HT-29 (cell line): ENCODE measurements at regions not wholly inside any gene's neighbourhood (a gene's known extent, or its start where the extent isn't known, plus 50 kb on each side); places are given as distances from the start of the nearest gene placed in this dataset.
"Not testable (repeated sequence)": the region's sequence is repeated elsewhere in the genome, so short reads cannot be mapped to it uniquely, and the experiment has no call there.

Experiments
- DNase-seq: peaks from one replicate; pipeline ENCODE4 v3.0.0-alpha.2; 2015; ENCODE audit warnings: low spot score

DNA sequence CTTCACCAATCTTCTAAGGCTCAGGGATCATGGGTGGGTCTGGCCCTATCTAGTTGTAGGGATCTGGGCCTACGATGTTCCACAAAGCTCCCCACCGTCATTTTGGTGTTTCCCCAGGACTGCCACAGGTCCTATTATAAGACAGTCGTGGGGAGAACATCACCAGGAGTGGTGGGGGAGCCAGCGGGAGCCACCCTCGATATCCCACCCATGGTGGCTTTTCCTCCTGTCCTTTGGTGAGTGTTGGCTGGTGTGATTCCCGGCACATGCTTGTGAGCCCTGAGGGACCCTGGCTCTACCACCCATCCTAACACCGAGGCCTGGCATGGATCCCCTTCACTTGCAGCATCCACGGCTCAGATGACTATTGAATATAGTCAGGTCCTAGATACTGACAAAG lies 247.4 kb downstream of the ACTR3B start:
- no peak for DNase-seq

DNA sequence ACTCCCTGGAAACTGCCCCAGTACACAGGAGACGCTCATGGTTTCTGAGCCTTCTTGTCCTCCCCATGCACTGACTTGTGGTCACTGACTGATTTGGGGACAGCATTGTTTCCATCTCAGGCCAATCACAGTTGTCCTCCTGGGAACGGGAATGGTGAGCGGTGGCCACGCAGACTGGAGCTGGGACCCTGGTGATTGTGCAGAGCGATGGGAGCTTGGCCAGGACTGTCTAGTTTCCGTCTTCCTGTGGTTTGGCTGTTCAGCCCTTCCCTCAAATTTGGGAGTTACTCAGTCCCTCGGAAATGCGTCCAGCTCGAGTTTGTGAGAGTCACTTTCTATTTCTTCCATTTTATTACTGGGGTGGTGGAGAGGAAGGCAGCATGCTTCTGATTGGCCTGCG lies 250.9 kb downstream of the ACTR3B start:
- DNase-seq, result no peak

DNA sequence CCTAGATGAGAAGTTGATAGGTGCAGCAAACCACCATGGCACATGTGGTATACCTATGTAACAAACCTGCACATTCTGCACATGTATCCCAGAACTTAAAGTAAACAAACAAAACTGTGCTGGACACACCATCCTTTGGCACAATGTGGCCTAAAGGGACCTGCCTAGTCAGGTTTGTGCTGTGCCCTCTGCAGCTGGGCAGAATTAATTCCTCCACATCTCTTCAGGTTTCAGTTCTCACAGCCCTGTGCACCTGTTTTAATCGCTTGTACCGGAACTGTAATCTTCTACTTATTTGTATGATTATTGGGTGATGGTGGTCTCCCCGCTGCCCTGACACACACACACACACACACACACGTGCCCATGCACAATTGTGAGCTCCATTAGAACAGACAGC lies 252.7 kb downstream of the ACTR3B start:
- DNase-seq, result no peak

DNA sequence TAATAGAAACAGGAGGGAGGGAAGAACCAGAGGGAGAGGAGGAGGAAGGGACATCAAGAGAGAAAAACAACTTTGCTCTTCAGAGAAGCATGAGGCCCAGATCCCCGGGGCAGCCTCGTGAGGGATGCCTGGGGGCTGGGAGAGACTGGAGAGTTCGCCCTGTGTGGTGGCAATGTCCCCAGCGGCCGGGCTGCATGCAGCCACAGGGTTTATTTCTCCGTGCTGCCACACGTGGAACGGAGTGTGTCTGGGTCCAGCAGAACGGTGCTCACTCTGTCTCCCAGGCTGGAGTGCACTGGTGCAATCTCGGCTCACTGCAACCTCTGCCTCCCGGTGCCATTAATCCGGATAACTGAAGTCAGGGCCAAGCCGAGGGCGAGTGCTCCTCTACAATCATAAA lies 257.7 kb downstream of the ACTR3B start:
- no peak for DNase-seq

DNA sequence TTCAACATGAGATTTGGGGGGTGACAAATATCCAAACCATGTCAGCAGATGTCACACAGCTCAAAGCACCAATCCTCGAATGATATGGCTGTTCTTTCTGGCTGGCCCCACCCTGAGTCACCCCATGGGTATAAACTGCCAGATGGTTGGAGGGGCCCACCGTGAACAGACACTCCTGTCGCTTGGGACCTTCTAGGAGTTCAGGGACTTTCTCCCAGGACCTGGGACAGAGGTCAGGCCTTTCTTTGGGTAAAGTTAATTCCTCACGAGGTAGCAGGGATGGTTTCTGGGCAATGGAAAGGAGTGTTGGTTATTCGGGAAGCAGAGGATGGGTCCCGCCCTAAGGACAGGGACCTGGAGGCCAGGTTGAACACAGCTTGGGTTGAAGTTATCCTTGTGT lies 262.0 kb downstream of the ACTR3B start:
- DNase-seq, result no peak

DNA sequence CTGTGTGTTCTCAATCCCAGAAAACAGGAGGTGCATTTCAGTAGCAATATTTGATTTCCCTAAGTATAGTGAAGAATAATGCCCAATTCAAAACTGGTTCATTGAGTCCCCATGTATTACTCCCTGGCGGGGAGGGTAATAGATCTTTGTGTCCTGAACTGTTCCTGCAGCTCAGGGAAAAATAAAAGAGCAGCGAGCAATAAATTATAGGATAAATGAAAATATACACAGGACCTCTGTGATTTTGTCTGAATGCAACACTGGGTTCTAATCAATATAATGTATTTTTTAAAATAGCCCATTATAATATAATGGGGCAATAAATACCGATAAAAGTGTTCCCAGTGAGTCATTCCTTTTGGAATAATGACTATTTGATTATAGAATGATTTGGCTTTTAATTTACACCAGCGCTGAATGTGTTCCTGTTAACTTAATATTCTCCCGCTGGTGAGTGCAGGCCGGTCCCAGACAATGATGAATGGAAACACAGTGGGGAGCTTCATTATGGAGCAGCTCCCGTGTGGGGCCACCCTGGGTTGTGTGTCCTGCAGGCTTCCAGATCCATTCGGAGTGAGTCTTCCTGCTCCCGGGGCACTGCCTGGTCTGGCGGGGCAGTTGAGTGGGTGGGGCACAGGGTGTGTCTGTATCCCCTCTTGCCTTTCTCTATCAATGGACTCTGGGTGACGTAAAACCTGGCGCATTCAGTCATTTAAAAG lies 263.1 kb downstream of the ACTR3B start:
- DNase-seq, result no peak

DNA sequence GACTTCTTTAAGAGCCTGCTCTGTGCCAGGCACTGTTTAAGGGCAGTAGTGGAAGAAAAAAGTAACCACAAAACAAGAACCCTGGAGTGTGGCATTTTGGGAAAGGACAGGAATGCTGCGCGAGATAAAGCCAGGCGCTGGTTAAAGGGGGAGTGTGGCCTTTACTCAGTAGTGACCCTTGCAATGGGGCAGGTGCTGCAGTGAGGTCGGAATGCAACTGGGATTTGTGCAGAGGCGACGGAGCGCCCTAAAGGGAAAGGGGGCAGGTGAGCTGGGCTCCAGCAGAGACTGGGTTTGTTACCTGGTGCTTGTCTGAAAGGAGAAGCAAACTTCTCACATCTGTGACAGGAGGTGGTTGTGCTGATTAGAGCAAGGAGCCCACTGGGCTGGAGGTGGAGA lies 263.6 kb downstream of the ACTR3B start:
- DNase-seq, result no peak

DNA sequence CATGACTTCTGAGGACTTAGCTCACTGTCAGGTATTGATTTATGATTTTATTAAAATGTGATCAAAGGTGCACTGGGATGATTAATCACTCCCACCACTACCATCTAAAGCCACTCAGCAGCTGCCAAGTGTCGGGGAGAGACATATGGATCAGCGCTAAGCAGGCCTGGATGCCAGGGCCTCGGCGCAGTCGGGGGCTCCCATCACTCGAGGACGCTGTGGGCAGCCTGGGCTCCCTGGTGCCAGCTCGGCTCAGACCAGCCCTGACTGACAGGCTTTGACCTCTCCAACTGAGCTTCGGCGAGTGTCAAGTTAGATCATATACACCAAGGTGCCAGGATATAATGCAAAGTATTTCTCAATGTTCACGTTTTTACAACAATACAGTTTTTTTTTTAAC lies 267.7 kb downstream of the ACTR3B start:
- no peak for DNase-seq

DNA sequence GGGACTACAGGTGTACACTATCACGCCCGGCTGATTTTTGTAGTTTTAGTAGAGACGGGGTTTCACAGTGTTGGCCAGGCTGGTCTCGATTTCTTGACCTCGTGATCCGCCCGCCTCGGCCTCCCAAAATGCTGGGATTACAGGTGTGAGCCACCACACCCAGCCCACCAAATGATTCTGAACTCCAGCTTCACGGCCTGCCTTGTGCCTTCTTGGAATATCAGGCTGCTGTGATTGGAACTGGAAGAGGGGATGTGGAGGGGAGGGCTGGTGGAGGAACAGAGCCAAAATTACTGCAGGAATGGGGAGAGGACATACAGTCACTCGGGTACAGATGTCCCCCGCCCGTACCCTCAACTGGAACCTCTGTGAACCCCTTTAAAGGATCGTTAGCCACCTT lies 268.4 kb downstream of the ACTR3B start:
- DNase-seq, result no peak

DNA sequence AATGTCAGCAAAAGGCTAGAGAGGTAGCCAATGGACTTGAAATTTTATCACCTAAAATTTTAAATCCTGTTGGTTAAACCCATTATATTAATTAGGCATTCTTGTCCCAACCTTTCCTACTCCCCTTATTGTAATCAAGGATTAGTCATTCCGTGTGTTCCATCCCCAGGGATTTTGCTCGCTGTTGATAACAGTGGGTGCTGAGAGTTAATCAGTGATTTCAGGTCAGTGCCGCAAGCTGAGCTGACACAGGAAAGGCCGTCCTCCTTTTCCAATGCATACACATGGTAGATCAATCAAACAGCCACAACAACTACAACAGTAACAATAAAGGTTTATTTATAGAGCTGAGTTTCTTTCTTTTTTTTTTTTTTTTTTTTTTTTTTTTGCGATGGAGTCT lies 271.4 kb downstream of the ACTR3B start:
- DNase-seq, result no peak

DNA sequence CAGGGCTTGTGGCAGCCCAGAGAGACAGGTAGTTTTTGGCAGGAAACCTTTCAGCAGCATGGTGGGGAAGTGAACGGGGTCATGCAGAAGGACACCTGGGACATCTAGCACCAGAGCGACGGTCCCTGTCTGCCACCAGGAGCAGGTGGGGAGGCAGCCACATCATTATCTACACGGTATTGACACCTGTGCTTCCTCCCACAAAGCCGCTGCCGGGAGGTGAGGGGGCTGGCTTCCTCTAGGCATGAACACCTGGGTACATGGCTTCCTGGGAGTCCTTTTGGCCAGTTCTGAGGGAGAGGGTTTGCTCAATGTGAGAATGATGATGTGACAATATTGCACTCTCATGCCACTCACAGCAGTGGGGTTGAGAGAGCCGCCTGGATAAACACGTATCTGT lies 275.2 kb downstream of the ACTR3B start:
- no peak for DNase-seq

DNA sequence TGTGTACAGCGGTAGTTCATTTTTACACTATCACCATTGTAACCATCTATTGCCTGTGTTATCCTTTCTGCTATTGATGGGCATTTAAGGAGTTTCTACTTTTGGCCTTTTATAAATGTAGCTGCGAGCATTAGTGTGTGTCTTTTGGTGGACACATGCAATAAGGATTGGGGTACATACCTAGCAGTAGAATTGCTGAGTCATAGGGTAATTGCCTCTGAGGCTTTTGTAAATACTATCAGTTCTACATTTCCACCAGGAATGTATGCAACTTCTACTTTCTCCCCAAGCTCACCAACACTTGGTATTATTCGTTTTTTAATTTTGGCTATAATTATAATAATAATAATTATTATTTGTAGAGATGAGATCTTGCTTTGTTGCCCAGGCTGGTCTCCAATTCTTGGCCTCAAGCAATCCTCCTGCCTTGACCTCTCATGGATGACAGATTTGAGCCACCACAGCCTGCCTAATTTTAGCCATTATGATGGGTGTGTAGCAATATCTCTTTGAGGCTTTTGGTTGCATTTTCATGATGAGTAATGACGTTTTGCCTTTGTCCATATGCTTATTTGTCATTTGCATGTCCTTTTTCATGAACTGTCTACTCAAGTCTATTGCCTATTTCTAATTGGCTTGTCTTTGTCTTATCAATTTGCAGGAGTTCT lies 277.0 kb downstream of the ACTR3B start:
- DNase-seq, result no peak

DNA sequence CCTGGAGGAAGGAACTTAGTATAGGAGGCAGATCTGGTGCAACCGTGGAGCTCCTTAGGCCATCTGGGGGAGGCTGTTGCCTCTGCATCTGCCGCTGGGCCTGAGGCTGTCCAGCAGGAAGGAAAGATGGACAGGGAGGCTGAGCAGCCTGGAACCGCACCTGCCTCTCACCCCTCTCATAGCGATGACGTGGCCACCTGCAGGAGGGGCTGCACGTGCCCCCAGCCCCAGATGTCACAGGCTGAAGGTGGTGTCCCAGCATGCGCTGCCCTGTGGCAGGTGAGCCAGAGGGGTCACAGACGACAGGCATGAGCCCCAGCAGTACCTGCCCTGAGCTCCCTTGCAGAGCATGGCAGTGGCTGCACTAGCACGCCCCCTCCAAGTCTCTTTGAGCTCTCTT lies 283.9 kb downstream of the ACTR3B start:
- no peak for DNase-seq

DNA sequence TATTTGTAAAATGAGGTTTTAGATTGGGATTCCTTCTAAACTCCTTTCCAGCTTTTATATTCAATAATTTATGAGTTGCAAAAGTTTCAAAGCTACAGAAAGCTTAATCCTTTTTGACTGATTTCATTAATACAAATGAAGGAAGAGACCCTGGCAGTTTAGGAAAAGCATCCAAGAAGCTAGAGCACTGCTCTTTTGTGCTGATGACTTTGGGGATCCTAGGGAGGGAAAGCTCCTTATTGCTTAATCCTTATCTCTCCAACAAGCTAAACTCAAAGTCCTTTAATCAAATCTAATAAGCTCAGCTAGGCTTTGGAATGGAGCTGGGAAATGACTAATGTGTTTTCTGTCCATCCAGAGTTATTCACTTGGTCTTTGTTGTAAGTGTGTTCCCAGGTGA lies 285.4 kb downstream of the ACTR3B start:
- DNase-seq, result no peak

DNA sequence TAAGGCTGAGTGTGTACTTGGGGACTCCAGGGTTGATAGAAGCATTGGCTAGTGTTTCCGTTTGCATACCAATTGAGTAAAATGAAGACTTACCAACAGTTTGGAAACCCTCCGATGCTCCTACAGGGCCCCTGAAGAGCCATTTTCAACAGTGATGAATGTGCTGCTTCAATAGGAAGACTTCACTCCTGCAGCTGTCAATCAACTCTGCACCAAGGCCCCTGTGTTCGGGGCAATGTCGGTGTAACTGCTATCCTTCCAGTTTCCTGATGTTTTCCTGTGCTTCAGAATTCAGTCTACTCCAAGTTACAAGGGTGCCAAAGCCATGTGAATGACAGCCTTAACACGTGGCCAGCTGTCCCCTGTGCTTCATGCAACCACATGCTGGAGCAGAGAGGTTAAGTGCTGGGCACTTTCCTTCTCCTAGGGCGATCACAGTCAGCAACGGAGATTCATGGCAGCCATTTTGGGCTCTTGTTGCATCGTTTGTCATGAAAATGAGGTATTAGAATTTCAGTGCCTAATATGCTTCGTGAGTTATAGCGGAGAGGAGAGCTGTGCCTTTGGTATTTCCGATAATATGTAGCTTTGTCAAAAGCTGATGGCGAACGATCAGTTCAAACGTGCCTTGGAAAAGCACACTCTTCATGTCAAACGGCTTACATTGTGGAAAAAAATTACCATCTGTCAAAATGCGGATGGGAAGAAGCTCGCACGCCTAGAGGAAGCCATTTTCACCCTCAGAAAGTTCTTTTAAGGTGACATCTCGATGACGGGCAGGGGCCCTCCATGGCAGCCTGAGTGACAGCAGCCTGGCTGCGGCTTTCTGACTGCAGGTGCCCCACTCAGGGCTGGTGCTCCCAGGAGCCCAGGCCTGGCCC lies 287.8 kb downstream of the ACTR3B start:
- no peak for DNase-seq

DNA sequence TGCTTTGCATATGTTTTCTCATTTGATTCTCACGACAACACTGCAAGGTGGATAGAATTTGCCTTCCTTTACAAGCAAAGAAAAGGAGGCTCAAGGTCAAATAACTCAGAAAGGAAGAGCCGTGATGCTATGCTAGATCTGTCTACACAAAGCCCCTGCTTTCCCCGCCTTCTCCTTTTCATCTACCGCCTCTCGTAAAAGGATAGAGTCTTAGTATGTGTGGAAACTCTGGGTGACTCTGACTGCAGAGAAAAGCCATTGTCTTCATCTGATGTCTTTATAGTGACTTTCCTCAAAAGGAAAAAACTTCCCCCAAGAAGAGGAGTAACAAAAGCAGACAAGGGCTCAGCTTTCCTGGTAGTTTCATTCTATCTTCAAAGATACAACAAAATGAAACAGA lies 292.7 kb downstream of the ACTR3B start:
- DNase-seq, result no peak

DNA sequence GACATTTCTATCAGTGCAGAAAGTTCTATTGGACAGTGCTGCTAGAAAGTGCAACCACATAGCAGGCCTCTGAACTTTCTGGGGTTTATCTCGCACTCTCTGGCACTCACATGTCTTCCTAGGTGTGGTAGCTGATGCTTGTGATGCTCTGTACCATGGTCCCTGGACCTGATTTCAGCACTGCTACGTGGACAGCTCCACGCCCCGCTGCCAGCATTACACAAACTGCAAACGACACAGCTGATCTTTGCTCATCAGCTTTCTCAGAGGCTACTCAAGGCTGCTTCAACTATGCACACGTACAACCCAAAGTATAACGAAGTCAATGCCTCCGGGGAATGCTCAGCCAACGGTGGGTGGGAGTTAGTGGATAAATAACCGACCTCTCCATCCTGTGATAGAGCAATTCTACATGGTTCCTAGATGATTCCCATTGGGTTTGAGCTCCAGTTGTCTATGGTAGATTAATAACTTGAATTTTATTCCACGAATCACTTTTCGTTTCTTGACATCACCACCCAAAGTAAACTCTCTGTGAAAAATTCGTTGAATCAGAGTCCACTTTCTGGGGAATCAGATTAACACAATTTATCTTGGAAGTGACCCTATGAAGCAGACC lies 302.5 kb downstream of the ACTR3B start:
- DNase-seq, result peak; percentile 15

DNA sequence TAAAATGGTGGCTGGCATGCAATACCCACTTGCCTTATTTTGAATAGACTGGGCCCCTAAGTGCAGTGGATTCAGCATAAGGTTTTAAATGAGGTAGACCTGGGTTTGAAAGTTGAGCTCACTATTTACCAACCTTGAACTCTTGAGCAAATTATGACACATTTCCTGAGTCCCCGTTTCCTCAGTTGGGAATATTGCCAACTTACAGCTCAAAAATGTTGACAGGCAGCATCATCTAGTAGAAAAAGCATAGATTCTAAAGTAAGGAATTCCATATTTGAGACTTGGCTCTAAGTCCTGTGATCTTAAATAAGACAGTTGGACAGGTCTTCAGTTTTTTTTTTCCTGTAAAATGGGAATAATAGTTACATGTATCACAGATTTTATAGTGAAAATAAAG lies 305.5 kb downstream of the ACTR3B start:
- DNase-seq, result no peak

DNA sequence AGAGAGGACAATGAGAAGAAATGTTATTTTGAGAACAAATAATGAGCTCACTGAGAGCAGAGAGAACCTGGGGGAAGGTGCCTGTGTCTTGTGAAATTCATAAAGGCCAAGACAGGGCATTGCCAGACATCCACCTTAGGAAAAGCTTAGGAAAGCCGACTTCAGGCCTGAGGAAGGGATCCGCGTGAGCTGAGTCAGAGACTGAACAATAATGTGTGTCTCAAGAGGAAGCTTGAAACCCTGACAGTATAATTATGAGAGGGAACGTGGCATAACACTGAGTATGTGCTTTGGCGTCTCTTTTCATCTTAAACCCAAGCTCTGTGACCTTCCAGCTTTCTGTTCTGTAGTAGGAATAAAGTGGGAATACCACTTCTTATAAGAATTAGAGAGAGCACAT lies 307.2 kb downstream of the ACTR3B start:
- DNase-seq, result no peak

DNA sequence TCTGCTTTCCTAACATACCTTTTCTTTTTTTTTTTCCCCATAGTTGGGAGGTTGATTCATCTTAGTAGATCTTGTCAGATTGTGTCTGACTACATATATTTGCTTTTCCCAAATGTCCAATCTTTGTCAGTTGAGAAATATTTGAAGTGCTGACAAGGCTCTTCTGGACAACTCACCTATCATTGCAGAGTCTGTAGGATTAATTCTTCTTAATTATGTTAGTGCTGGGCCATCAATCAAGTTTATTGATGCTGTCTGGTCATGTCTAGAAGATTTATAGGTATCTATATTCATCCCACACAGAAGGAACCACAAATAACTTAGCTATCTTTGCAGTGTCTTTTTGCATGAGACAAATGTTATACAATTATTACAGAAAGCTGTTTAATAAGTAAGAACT lies 310.6 kb downstream of the ACTR3B start:
- DNase-seq, result no peak

DNA sequence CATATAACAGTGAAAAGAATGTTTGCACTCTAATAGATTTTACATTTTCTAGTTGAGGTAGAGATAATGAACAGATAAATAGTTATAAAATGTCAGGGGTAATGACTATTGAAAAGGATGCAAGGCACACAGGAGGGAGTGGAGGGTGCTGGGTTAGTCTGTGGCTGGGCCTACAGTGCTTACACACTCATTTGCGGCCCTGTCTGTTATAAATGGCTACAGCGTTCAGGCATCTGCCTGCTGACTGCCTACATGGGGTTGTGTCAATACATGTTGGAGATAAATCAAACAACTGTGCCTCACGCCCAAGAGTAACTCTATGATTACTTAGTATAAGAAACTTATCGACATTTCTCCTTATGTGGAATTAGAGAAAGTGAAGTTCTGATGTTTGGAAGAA lies 313.3 kb downstream of the ACTR3B start:
- DNase-seq, result no peak

DNA sequence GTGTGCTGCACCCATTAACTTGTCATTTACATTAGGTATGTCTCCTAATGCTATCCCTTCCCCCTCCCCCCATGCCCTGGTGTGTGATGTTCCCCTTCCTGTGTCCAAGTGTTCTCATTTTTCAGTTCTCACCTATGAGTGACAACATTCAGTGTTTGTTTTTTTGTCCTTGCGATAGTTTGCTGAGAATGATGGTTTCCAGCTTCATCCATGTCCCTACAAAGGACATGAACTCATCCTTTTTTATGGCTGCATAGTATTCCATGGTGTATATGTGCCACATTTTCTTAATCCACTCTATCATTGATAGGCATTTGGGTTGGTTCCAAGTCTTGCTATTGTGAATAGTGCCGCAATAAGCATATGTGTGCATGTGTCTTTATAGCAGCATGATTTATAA lies 316.7 kb downstream of the ACTR3B start:
- DNase-seq, result not testable (repeated sequence)
